Stimulated activated naive CD4-positive, alpha-beta T cell (primary cell): ENCODE measurements at regions not wholly inside any gene's neighbourhood (a gene's known extent, or its start where the extent isn't known, plus 50 kb on each side); places are given as distances from the start of the nearest gene placed in this dataset.
"Not testable (repeated sequence)": the region's sequence is repeated elsewhere in the genome, so short reads cannot be mapped to it uniquely, and the experiment has no call there.

Experiments used
- DNase-seq, 6 experiments: peaks; one replicate each; lab custom pipeline; 2025; lab: John Stamatoyannopoulos, UW

DNA sequence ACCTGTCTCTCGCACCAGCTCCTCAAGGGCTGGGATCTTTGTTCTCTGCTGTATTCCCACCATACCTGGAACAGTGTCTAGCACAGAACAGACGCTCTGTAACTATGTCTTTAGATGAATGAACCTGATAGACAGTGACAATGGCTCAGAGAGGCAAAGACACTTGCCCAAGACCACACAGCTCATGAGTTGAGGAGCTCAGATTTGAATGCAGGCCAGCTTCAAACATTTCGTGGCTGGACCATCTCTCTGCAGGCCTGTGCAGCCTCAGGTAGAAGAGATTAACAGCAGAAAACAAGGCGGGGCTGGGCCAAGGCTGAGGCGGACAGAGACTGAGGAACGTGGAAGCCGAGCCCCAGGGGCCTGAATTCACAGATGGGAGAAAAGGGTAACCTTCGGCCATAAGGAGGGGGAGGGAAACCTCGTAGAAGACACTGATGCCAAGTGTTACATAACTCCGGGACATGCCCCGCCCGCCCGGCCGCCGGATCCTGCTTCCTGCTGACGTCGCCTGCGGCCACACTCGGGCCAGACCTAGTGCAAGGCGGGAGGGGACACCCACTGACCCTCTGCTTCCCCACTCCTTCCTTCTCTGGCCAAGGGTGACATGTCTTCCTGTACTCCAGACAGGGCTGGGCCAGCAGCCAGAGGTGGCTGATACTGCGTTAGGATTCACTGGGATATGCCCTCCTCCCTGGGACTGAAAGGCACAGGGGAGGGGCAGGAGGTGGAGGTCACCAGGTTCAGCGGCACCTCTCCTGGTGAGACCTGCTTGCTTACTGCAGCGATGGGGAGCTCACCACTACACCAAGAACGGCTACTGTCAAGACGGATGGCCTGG, 86.8 kb downstream of the RFLNA start:
- no peak for DNase-seq

DNA sequence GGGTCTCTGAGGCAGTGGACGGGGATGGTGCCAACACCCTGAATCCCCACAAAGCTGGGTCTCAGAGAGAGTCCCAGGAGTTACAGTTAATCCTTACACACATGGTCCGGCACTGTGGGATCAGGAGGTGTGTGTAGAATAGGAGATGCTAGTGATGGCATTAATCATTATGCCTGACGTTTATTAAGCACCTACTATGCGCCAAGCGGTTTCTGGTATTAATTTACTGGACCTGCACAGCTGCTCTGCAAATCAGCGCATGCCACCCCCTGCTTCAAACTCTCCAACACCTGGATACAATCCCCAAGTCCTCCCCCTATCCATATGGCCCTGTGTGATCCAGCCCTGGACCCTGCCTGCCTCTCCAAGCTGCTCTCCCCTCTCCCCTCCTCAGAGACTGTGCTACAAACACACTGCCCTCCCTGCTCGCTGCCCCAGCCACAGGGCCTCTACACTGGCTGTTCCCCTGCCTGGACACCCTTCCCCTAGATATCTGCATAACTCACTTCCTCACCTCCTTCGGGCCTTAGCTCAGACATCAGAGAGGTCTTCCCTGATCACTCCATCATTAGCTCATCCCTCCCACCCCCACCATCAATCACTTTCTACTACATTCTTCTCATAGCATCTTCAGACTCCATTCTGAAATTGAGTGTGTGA, 86.0 kb downstream of the RFLNA start:
- DNase-seq = no peak

DNA sequence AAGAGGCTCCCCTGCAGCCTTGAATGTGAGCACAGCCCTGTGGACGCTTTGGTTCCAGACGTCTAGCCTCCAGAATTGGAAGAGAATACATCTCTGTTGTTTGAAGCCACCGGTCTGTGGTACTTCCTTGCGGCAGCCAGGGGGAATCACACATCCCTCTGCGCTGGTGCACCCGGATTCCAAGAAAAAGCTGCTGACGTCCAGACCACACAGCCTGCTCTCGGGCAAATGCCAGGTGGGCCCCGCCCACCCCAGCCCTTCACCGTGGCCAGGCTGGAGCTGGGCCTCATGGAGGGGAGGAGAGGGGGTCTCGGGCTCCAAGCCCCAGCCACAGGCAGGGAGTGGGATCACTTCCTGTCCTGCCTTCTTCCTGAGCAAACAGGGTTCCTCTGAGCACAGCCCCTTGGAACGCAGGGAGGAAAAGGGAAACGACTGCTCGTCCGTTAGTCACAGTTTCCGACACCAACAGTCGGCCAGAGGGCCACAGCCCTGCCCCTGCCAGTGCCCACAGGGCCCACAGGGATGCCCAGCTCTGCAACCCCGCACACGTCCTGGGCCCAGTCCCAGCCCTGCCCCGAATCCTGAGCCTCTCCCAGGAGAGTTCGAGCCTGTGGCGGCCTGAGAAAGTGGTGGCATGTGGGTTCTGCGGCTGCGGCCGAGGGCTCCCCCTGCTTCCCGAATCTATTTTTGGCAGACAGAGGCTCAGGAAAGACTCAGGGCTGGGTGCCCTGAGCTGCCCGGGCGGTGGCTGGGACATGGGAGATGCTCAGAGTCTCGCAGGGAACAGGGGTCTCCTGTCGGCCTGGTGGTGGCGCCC, 85.3 kb downstream of the RFLNA start:
- DNase-seq = no peak

DNA sequence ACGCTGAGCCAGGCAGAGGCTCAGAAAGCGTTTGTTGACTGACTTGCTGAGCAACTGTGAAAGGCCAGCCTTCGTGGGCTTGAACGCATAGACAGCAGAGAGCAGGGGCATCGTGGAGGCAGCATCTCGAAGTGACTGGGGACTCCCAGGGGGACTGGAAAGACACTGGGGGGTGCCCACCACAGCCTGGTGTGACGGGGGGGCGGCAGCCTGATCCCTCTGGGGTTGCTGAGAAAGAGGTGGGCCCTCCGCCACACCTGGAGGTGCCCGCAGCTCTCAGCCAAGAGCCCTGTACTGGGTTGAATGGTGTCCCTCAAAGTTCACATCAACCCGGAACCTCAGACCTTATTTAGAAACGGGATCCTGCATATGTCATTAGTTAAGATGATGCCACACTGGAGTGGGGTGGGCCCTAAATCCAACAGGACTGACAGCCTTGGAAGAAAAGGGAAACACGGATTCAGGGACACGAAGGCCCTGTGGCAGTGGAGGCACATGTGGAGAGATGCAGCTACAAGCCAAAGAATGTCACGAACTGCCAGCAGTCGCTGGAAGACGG, 84.6 kb downstream of the RFLNA start:
- no peak for DNase-seq

DNA sequence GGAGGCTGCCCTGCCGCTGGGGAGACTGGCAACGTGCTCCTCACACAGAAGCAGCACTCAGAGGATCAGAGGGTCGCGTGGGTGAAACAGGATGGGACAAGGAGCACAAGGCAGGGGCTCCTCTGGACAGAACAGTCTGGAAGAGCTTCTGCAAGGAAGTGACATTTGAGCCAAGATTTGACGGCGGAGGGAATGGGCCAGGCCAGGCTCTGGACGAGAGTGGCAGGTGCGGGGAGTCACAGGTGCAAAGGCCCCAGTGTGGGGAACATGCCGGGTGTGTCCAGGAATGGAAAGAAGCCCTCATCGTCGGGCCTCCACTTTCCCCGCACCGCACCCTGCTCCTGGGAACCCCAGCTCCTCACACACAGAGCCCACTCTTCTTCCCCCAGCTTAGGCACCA, 84.0 kb downstream of the RFLNA start:
- no peak for DNase-seq

DNA sequence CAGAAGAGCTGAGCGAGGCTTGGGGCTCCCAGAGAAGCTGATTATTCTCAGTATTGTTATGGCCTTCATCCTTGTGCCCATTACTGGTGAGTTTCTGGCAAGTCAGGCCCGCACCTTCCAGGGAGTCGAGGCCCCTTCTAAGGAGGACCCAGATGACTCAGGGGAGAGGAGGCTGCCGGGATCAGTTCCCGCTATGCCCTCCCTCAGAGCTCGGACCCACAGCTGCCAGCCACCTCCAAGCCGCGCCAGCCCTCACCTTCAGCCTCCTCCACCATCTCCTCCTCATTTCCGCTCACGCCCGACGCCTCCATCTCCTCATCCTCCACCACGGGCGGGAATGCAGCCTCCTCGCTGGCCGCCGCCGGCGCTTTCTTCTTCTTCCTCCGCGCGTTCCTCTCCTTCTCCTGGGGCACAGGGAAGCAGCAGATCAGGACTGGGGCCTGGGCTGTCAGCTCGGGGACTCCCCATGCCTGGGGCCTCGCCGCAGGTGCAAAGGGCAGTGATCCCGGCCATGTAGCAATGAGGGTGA, 83.2 kb downstream of the RFLNA start:
- DNase-seq = no peak

DNA sequence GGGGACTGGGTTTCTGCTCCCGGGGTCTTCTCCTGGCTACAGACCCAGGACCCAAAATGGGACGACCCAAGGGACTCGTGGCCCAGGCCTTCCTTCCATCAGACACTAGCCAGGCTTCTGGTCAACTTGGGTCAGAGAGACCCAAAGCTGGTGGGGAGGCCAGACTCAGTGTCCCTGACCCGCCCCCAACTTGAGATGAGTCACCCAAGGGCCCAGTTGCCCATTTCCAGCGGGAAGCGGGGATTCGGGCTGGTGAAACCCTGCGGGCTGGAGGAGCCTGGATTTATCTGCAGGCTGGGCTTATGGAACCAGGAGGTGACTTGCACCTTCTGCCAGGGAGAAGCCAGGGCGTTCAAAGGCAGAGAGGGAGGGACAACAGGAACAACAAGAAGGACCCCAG, 81.5 kb downstream of the RFLNA start:
- DNase-seq = no peak

DNA sequence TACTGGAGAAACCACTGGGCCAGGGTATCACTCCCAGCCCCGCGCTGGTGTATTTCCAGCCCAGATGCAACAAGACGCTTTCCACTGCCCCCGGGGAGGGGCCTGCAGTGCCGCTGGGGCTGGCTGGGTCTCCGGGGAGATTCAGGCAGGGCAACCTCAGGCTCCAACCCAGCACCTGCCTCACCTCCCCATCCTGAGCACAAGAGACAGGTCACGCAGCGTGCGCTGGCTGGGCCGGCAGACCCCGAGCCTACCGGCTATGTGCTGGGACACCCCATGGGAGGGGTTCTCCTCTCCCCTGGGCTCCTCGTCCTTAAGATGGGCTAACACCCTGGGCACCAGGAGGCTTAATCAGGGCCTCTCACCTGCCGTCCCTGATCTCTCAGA, 80.9 kb downstream of the RFLNA start:
- no peak for DNase-seq

DNA sequence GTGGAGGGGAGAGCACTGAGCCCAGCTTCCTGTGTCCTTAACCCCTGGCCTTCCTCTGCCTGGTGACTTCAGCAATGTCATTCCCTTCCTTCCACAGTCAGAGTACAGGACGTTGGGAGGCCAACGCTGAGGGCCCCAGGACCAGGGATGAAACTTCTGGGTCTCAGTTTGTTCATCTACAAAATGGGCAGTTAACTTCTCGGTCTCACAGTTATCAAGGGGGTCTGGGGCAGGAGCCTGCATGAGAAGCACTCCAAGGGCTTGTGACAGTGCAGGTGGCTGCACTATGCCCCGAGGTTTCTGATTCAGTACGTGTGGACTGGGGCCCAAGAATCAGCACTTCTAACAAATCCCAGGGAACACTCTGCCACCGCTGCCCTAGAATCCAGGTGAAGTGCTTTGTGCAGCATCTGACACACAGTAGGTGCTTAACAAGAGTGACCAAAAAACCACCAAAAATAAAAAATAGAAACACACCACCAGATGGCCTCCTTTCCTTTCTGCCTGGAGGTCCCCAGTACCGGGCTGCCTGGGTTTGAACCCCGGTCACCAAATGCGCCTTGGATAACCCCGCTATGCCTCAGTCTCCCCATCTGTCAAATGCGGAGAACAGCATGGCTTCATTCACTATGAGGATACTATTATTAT, 80.4 kb downstream of the RFLNA start:
- DNase-seq = no peak

DNA sequence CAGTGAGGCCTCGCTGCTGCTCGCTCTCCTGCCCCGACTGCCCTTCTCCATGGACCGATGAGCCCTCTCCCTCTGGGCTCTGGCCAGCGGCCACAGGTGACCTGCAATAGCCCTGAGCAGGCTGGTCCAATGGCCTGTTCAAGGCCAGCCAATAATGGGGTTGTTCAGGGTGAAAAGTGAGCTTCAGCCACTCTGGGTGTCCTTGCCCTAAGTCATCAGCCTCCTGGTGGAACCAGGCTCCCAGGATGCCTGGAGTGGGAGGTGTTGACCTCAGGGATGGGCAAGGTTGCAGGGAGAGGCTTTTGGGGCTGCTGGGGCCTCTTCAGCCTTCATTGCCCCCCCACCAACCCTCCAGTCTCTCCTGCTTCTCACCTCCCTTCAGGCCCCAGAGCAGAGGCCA, 79.7 kb downstream of the RFLNA start:
- no peak for DNase-seq

DNA sequence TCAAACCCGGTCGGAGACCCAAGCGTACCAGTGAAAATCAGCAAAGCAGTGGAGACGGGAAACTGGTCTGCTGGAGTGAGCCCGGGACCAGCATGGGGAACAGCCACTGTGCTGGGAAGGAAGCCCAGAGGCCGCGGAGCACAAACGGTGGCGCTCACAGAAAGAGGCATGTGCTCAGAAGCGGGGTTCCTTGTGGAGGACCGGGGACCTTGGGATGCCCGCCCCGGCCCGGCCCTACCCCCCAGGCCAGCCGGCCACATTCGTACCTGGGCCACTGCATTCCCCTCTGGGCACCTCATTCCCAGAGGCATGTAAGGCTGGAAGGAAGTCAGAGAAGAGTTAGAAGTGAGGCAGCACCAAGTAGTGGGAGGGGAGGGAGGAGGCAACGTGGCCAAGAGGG, 79.3 kb downstream of the RFLNA start:
- no peak for DNase-seq

DNA sequence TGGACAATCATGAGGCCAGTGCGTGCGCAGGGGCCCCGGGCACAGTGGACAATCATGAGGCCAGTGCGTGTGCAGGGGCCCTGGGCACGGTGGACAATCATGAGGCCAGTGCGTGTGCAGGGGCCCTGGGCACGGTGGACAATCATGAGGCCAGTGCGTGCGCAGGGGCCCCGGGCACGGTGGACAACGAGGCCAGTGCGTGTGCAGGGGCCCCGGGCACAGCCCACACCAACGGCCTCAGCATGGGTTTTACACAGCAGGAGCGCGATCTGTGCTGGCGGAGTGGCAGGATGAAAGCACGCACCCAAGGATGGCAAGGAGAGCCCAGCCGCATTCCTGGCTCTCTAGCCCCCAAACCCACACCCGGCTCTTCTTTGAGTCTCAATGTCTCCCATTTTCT, 78.8 kb downstream of the RFLNA start:
- DNase-seq = not testable (repeated sequence)

DNA sequence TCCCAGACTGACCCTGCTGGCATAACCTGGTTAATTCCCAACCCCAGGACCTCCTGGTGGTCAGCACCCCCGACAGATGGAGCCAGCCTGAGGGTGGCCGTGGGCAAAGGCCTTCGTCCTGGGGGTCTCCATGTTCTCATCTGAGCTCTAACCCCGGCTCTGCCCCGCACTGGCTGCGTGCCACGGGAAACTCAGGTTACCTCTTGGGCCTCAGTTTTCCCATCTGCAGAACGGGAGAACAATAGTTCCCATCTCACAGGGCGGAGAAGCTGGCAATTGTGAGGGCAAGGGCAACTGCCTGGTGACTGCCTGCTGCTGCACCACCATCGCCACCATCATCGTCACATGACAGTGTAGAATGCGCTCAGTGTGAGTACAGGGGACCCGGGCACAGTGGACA, 77.9 kb downstream of the RFLNA start:
- DNase-seq = no peak

DNA sequence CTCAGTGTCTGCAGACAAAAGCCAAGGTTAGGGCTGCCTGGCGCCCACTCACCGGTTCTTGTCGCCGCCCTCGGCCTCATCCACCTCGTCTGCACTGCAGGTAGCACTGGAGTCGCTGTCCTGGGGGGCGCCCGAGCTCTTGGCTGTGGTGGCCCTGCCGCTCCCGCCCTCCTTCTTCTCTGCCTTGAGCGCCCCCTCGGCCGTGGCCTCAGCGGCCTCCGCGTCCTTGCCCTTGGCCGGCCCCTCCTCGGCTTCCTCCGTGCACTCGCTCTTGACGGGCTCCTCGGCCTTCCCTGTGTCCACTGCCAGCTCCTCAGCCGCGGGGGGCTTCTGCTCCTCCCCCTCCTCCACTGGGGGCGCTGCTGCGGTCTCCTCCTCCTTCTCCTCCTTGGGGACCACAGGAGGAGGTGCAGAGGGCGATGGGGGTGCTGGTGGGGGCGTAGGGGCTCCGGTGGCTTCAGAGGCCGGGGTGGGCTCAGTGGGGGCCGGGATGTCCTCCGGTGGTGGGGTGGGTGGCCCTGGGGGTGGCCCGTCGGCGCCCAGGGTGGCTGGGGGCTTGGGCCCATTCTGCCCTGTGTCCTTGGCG, 77.2 kb downstream of the RFLNA start:
- DNase-seq = no peak

DNA sequence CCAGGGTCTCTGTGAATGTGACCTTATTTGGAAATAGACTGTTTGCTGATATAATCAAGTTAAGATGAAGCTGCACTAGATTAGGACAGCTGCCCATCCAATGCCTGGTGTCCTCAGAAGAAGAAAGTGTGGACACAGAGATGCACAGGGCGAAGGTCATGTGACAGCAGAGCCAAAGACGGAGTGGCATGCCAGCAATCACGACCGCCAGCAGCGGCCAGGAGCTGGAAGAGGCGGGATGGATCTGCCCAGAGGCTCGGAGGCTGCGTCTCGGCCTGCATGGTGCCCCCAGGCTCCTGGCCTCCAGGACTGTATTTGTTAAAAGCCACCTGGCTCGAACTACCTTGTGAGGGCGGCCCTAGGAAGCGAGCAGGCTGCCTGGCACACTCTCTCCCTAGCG, 76.5 kb downstream of the RFLNA start:
- no peak for DNase-seq

DNA sequence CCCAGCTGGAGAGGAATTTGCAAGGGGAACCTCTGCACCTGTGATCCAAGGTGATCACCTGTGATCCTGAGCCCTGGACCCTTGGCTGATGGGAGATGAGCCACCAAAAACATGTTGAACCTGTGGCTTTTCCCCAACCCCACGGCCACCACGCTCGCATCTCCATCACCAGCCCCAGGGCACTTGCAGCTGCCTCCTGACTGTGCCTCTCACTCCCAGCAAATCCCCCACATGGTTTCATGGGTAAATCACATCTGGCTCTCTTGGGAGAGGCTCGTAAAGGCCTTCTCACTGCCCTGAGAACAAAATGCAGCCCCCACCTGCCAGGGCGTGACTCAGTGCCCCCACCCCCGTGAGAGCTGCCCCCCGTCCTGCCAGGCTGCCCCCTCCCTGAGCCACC, 76.0 kb downstream of the RFLNA start:
- DNase-seq = no peak

DNA sequence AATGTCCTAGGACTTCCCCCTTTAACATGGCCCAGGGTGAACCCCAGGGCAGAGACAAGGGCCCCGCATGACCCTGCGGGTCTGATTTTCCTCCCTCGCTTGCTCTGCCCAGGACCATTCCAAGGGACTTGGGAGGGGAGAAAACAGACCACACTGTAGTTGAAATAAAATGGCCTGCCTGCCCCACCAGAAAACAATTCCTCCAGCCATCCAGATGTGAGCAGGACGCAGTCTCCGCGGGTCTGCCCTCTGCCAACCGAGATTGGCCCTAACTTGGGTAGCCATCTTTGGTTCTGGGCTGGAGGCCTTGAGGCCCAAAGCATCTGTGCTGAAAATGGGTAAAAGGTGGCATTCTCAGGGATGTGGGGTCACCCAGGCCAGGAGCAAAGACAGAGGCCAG, 75.5 kb downstream of the RFLNA start:
- no peak for DNase-seq

DNA sequence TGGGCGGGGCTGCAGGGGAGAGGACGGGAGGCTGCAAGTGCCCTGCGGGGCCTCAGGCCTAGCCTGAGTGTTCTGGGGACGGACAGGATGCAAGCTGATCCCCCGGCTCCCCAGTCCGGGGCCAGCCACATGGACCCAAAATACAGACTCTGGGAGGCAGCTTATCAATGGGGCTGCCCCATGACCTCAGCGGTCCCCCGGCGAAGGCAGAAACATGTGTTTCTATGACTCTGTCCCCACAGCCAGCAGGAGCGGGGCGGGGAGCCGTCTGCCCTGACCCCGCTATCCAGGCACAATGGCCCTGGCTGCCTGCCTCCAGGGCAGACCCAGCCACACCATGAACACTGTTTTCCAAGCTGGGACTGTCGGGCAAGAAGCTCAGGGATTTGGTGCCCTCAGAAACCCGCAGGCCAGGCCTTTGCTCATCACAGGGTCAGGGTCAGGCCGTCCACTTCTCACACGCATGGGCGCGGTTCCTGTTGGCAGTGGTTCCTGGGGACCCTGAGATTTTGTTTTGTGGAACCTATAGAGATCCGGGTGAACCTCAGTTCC, 75.0 kb downstream of the RFLNA start:
- no peak for DNase-seq

DNA sequence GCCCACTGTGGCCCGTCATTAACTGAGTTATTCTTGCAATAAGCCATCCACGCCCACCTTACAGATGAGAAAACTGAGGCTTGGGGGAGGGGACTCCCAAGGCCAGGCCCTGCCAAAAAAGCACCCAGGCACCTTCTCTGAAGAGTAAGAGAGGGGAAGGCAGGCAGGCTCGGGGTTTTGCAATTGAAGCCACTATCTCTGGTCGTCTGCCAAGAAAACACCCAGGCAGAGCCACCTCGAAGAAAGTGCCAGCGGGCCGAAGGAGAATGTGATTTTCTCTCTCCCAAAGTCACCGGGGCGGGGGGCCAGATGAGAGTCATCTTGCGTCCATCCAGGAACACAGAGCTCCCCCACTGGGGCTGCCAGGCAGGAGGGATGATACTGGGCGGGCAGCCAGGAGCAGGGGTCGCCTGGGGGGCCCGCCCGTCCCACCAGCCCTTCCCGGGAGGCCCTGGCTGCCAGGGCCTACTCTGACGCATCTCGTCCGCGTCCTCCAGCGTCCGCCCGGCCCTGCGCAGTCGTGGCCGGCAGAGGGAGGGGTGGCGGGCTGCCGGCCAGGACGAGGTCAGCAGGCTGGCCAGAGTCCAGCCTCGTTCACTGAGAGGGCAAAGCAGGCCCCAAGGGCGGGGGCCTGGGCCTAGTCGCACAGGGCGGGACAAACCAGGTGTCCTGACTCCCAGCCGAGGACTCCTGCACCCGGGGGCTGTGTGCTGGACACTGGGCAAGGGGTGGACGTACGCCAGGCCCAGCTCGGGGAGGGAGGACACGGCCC, 74.3 kb downstream of the RFLNA start:
- DNase-seq = no peak

DNA sequence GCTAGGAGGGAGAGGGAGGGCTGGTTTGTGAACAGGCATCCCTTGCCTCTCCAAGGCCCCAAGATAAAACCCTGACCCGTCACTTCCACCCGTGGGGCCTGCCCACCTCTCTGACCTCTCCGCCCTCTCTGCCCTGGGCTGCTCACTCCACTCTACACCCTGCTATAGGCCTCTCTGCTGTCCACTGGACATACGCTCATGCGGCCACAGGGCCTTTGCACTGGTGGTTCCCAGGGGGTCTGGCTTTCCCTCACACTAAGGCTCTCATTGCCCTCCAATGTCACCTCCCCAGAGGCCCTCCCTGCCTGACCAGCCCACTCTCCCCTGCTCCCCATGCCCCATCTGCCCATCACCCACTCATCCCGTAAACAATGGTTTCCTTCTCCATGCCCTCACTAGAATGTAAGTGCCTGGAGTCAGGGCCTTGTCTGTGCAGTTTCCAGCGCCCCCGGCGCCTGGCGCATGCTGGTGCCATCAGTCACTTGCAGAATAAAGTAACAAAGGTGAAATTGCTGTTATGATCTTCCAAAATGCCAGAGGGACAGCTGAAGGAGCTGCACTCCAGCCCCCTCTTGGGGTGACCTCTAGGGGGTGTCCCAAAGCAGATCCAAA, 73.6 kb downstream of the RFLNA start:
- DNase-seq = no peak
